Uterus (tissue), 2 donors: ENCODE measurements at regions not wholly inside any gene's neighbourhood (a gene's known extent, or its start where the extent isn't known, plus 50 kb on each side); places are given as distances from the start of the nearest gene placed in this dataset.

Experiments
- POLR2A ChIP-seq, 2 donors: fragments of 450-650 bp; IDR thresholded peaks; one replicate each; pipeline ENCODE4 v1.6.1; 2016; ENCODE audit warnings: antibody characterized with exemption in 2 of 2, mild to moderate bottlenecking in 1 of 2, moderate library complexity in 1 of 2
- TF ChIP-seq, protein P1 (sequence below), 4 experiments: fragments of 200-600 bp in 2 of 4; fragments of 450-650 bp in 2 of 4; sonication (generic) in 2 of 4; IDR thresholded peaks; one replicate each; pipeline ENCODE4 v1.5.1; 2016 to 2019; ENCODE audit warnings: antibody characterized with exemption in 4 of 4, mild to moderate bottlenecking in 2 of 4, moderate library complexity in 1 of 4

- TF ChIP-seq, protein P1, sequence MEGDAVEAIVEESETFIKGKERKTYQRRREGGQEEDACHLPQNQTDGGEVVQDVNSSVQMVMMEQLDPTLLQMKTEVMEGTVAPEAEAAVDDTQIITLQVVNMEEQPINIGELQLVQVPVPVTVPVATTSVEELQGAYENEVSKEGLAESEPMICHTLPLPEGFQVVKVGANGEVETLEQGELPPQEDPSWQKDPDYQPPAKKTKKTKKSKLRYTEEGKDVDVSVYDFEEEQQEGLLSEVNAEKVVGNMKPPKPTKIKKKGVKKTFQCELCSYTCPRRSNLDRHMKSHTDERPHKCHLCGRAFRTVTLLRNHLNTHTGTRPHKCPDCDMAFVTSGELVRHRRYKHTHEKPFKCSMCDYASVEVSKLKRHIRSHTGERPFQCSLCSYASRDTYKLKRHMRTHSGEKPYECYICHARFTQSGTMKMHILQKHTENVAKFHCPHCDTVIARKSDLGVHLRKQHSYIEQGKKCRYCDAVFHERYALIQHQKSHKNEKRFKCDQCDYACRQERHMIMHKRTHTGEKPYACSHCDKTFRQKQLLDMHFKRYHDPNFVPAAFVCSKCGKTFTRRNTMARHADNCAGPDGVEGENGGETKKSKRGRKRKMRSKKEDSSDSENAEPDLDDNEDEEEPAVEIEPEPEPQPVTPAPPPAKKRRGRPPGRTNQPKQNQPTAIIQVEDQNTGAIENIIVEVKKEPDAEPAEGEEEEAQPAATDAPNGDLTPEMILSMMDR (IDR thresholded peaks at IDR 0.05), result no peak
- TF ChIP-seq POLR2A (IDR thresholded peaks at IDR 0.05), result no peak
Measured at GRCh38 chr3:117580806-117581205, 871.2 kb downstream of the TUSC7 start.
